Occipital lobe (tissue), 1 donor: ENCODE measurements at regions not wholly inside any gene's neighbourhood (a gene's known extent, or its start where the extent isn't known, plus 50 kb on each side); places are given as distances from the start of the nearest gene placed in this dataset.
"Not testable (repeated sequence)": the region's sequence is repeated elsewhere in the genome, so short reads cannot be mapped to it uniquely, and the experiment has no call there.

Source experiments
- DNase-seq: peaks from one replicate; lab custom pipeline; 2025; lab: John Stamatoyannopoulos, UW

GRCh38 chr4:114034189-114034588, 54.7 kb upstream of the ARSJ start:
- DNase-seq, result no peak

GRCh38 chr4:114036426-114036825, 57.0 kb upstream of the ARSJ start:
- DNase-seq, result no peak

- no peak for DNase-seq
Measured at GRCh38 chr4:114036864-114037263, 57.4 kb upstream of the ARSJ start.

GRCh38 chr4:114037988-114038387, 58.5 kb upstream of the ARSJ start:
- no peak for DNase-seq

- no peak for DNase-seq
Measured at GRCh38 chr4:114038762-114039387, 59.4 kb upstream of the ARSJ start.

- DNase-seq, result no peak
Measured at GRCh38 chr4:114040319-114041116, 61.1 kb upstream of the ARSJ start.

GRCh38 chr4:114041117-114041475, 61.6 kb upstream of the ARSJ start:
- DNase-seq, result no peak

- no peak for DNase-seq
Measured at GRCh38 chr4:114043116-114043515, 63.7 kb upstream of the ARSJ start.

- DNase-seq, result not testable (repeated sequence)
Measured at GRCh38 chr4:114044351-114044750, 64.9 kb upstream of the ARSJ start.

- DNase-seq, result no peak
Measured at GRCh38 chr4:114046331-114046730, 66.9 kb upstream of the ARSJ start.

- not testable (repeated sequence) for DNase-seq
Measured at GRCh38 chr4:114048154-114048553, 68.7 kb upstream of the ARSJ start.

- DNase-seq, result no peak
Measured at GRCh38 chr4:114052227-114052626, 72.8 kb upstream of the ARSJ start.

- no peak for DNase-seq
Measured at GRCh38 chr4:114056599-114056998, 77.2 kb upstream of the ARSJ start.

GRCh38 chr4:114057746-114058145, 78.3 kb upstream of the ARSJ start:
- DNase-seq, result no peak

- DNase-seq, result no peak
Measured at GRCh38 chr4:114062499-114062898, 83.1 kb upstream of the ARSJ start.

- no peak for DNase-seq
Measured at GRCh38 chr4:114072781-114073180, 93.3 kb upstream of the ARSJ start.

GRCh38 chr4:114076899-114077570, 97.6 kb upstream of the ARSJ start:
- no peak for DNase-seq

GRCh38 chr4:114077610-114078009, 98.2 kb upstream of the ARSJ start:
- no peak for DNase-seq

- DNase-seq, result no peak
Measured at GRCh38 chr4:114078636-114079035, 99.2 kb upstream of the ARSJ start.

GRCh38 chr4:114081783-114082182, 102.3 kb upstream of the ARSJ start:
- no peak for DNase-seq

GRCh38 chr4:114082348-114082747, 102.9 kb upstream of the ARSJ start:
- no peak for DNase-seq

- DNase-seq, result no peak
Measured at GRCh38 chr4:114085611-114086345, 106.3 kb upstream of the ARSJ start.
